Adrenal gland (tissue), 5 donors: ENCODE measurements at regions not wholly inside any gene's neighbourhood (a gene's known extent, or its start where the extent isn't known, plus 50 kb on each side); places are given as distances from the start of the nearest gene placed in this dataset.

Experiments used
- CTCF ChIP-seq, 6 experiments: fragments of 450-650 bp in 4 of 6; fragments of 200-600 bp in 2 of 6; sonication (generic) in 1 of 6; IDR thresholded peaks; 1 replicate in 5 of 6; 2 replicates in 1 of 6; pipeline versions ENCODE4 v1.5.1 to v1.8.0; 2016 to 2021; ENCODE audit warnings: antibody characterized with exemption in 6 of 6, mild to moderate bottlenecking in 2 of 6, moderate library complexity in 1 of 6
- POLR2A ChIP-seq, 2 donors: fragments of 450-650 bp; IDR thresholded peaks; one replicate each; pipeline ENCODE4 v1.6.1; 2017; ENCODE audit warnings: antibody characterized with exemption in 2 of 2, mild to moderate bottlenecking in 2 of 2, moderate library complexity in 1 of 2
- donor health status: DM: no; HTN: no; CAD: no.

GRCh38 chr2:83860320-83860719 is 598.8 kb downstream of the SUCLG1 start:
- TF ChIP-seq CTCF (IDR thresholded peaks at IDR 0.05) (no peak), POLR2A (IDR thresholded peaks at IDR 0.05) (no peak)
